Liver (tissue), 8 donors: ENCODE measurements at regions not wholly inside any gene's neighbourhood (a gene's known extent, or its start where the extent isn't known, plus 50 kb on each side); places are given as distances from the start of the nearest gene placed in this dataset.

Experiments used
- DNase-seq: peaks from one replicate; pipeline ENCODE4 v3.0.0-alpha.2; 2017; ENCODE audit warnings: low spot score
- H3K27ac ChIP-seq, 2 donors: one replicate each; pipeline ENCODE4 v1.7.0; 2013; ENCODE audit warnings: inconsistent platforms in 2 of 2, low read length in 2 of 2, control low read depth in 1 of 2, low read depth in 1 of 2, mild to moderate bottlenecking in 1 of 2
- H3K27me3 ChIP-seq, 4 donors: one replicate each; pipeline versions ENCODE4 v1.6.1 to v1.7.0; 2013; ENCODE audit warnings: low read length in 3 of 4, inconsistent platforms in 1 of 4, mild to moderate bottlenecking in 1 of 4, moderate library complexity in 1 of 4; ENCODE audit not compliant: control insufficient read depth in 4 of 4, insufficient read depth in 4 of 4
- H3K36me3 ChIP-seq, 4 donors: one replicate each; pipeline versions ENCODE4 v1.6.1 to v1.7.0; 2013; ENCODE audit warnings: low read length in 3 of 4, mild to moderate bottlenecking in 3 of 4, low read depth in 1 of 4, moderate library complexity in 1 of 4; ENCODE audit not compliant: control insufficient read depth in 4 of 4, insufficient read depth in 3 of 4
- H3K4me1 ChIP-seq, 4 donors: one replicate each; pipeline versions ENCODE4 v1.6.1 to v1.7.0; 2013; ENCODE audit warnings: low read length in 3 of 4, mild to moderate bottlenecking in 3 of 4, moderate library complexity in 1 of 4; ENCODE audit not compliant: control insufficient read depth in 4 of 4, insufficient read depth in 4 of 4
- H3K4me3 ChIP-seq, 3 donors: one replicate each; pipeline versions ENCODE4 v1.6.1 to v1.7.0; 2013; ENCODE audit warnings: low read length in 3 of 3, control low read depth in 1 of 3, low read depth in 1 of 3, mild to moderate bottlenecking in 1 of 3
- H3K9ac ChIP-seq, 2 donors: one replicate each; pipeline ENCODE4 v1.7.0; 2013; ENCODE audit warnings: low read length in 2 of 2, mild to moderate bottlenecking in 2 of 2, moderate library complexity in 2 of 2, control low read depth in 1 of 2, low read depth in 1 of 2
- H3K9me3 ChIP-seq, 4 donors: one replicate each; pipeline versions ENCODE4 v1.6.1 to v1.7.0; 2013; ENCODE audit warnings: low read length in 3 of 4; ENCODE audit not compliant: control insufficient read depth in 4 of 4
- EGR1 ChIP-seq, 2 donors: IDR thresholded peaks; 2 replicates each; pipeline ENCODE4 v1.6.1; 2016 to 2018; ENCODE audit warnings: antibody characterized with exemption in 2 of 2, low read depth in 2 of 2
- FOXA1 ChIP-seq: IDR thresholded peaks from 2 replicates; pipeline ENCODE4 v1.6.1; 2016; ENCODE audit warnings: antibody characterized with exemption
- FOXA2 ChIP-seq: IDR thresholded peaks from 2 replicates; pipeline ENCODE4 v1.6.1; 2016; ENCODE audit warnings: antibody characterized with exemption
- GABPA ChIP-seq, 2 donors: IDR thresholded peaks in 1 of 2; conservative IDR thresholded peaks in 1 of 2; 2 replicates each; pipeline ENCODE4 v1.6.1; 2016; ENCODE audit warnings: antibody characterized with exemption in 2 of 2, mild to moderate bottlenecking in 1 of 2, moderate library complexity in 1 of 2
- HNF4A ChIP-seq, 2 donors: conservative IDR thresholded peaks; 2 replicates each; pipeline ENCODE4 v1.6.1; 2016; ENCODE audit warnings: antibody characterized with exemption in 2 of 2, mild to moderate bottlenecking in 2 of 2
- HNF4G ChIP-seq: IDR thresholded peaks from 2 replicates; pipeline ENCODE4 v1.6.1; 2016; ENCODE audit warnings: antibody characterized with exemption
- JUND ChIP-seq, 2 donors: IDR thresholded peaks; 2 replicates each; pipeline ENCODE4 v1.6.1; 2016; ENCODE audit warnings: antibody characterized with exemption in 2 of 2
- NR2F2 ChIP-seq: IDR thresholded peaks from 2 replicates; pipeline ENCODE4 v1.6.1; 2016; ENCODE audit warnings: antibody characterized with exemption
- RAD21 ChIP-seq, 2 donors: IDR thresholded peaks; 2 replicates each; pipeline ENCODE4 v1.6.1; 2016; ENCODE audit warnings: antibody characterized with exemption in 2 of 2, mild to moderate bottlenecking in 2 of 2
- RXRA ChIP-seq, 2 donors: IDR thresholded peaks; 2 replicates each; pipeline ENCODE4 v1.6.1; 2017 to 2018; ENCODE audit warnings: antibody characterized with exemption in 2 of 2, mild to moderate bottlenecking in 1 of 2
- SP1 ChIP-seq: IDR thresholded peaks from 2 replicates; pipeline ENCODE4 v1.6.1; 2018; ENCODE audit warnings: antibody characterized with exemption, mild to moderate bottlenecking
- TAF1 ChIP-seq: conservative IDR thresholded peaks from 2 replicates; pipeline ENCODE4 v1.6.1; 2016; ENCODE audit warnings: antibody characterized with exemption, mild to moderate bottlenecking
- YY1 ChIP-seq: IDR thresholded peaks from 2 replicates; pipeline ENCODE4 v1.6.1; 2016; ENCODE audit warnings: antibody characterized with exemption, mild to moderate bottlenecking
- WGBS: extraction: QIAGEN DNeasy Blood & Tissue Kit; methylation state at CpG from one replicate; pipeline ENCODE4 v1.1.7; 2013; 5-methylcytosine and 5-hydroxymethylcytosine counted together
- TF ChIP-seq, protein P1 (sequence below): IDR thresholded peaks from 2 replicates; pipeline ENCODE4 v1.6.1; 2016; ENCODE audit warnings: antibody characterized with exemption
- TF ChIP-seq, protein P2 (sequence below): IDR thresholded peaks from 2 replicates; pipeline ENCODE4 v1.6.1; 2016; ENCODE audit warnings: antibody characterized with exemption
- TF ChIP-seq, protein P3 (sequence below): IDR thresholded peaks from 2 replicates; pipeline ENCODE4 v1.6.1; 2016; ENCODE audit warnings: antibody characterized with exemption
- TF ChIP-seq, protein P4 (sequence below): fragments of 150-350 bp; IDR thresholded peaks from 2 replicates; pipeline ENCODE4 v1.5.1; 2017; ENCODE audit warnings: improper control_type of control experiment, low read depth, low read length; ENCODE audit not compliant: missing input control
- TF ChIP-seq, protein P5 (sequence below): IDR thresholded peaks from 2 replicates; pipeline ENCODE4 v1.6.1; 2016; ENCODE audit warnings: antibody characterized with exemption, mild to moderate bottlenecking
- donor health status: healthy.
- donor health status: healthy.
- donor health status: healthy.
- donor health status: healthy.
- donor health status: healthy.

DNA sequence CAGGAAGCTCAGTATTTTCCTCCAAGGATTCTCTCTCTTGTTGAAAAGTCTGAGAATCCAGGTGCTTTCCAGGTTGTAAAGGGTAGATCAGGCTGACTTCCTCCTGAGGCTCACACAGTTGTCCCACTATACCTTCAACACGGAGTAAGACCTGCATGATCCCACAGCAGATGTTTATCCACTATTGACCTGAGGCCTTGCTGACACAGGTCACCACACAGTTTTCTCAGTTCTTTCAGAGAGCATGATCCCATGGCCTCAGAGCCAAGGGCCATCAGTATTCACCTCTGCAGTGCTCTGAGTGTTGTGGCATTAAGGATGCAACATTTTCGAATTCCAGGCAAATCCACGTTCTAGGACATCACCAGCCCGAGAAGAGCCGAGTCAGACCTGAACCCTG is 60.5 kb upstream of the ABCD3 start:
- H3K36me3 ChIP-seq: no peaks in the 10 kb centered on the region
- H3K9ac ChIP-seq: no peak overlapping the region
- 63% methylated on average over 5 of the region's 5 CpGs for WGBS
- no peak overlapping the region for H3K4me3 ChIP-seq
- TF ChIP-seq HNF4A (conservative IDR thresholded peaks at IDR 0.05): peak; percentile 57 to 77
- peak in 1 of 2 donors; percentile 26 for TF ChIP-seq RAD21 (IDR thresholded peaks at IDR 0.05)
- TF ChIP-seq NR2F2: no peak
- TF ChIP-seq RXRA (IDR thresholded peaks at IDR 0.05): peak; percentile 75 to 81
- H3K9me3 ChIP-seq: no peaks in the 10 kb centered on the region
- no peaks in the 10 kb centered on the region for H3K27me3 ChIP-seq
- DNase-seq: no peak
- peaks cover 0 to 41% (median 26%) of the 10 kb centered on the region in 4 donors for H3K4me1 ChIP-seq
- H3K27ac ChIP-seq: peak overlapping the region; percentile 30 to 32

DNA sequence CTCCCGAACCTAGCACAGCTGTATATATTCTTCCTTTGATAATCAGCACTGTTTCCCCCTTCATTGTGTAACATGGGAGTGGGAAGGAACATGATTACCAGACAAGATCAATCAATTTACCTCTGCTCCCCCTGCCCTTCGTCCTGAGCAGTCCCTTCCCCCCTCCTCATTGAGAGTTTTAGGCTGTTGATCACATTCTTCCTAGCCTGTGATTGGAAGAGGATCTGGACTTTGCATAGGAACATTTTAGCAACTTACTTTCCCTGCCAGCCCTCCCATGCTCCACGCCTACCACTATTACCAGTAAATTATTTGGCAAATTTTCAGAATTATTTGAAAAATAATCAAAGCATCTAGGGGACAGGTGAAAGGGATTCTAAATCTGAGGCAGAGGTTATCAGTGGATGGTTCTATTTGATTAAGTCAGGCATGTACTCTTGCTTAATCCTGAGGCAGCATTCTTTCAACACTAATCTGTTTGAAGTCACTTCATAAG is 62.7 kb upstream of the ABCD3 start:
- WGBS: 20% methylated on average over 3 of the region's 3 CpGs
- H3K36me3 ChIP-seq: no peaks in the 10 kb centered on the region

More for the DNA sequence above, 62.7 kb upstream of the ABCD3 start:
- H3K27me3 ChIP-seq: no peaks in the 10 kb centered on the region
- no peak for DNase-seq
- no peak overlapping the region for H3K9ac ChIP-seq
- H3K4me3 ChIP-seq: no peak overlapping the region
- peaks cover 4 to 47% (median 31%) of the 10 kb centered on the region in 4 donors for H3K4me1 ChIP-seq
- peak overlapping the region; percentile 30 to 55 for H3K27ac ChIP-seq
- H3K9me3 ChIP-seq: no peaks in the 10 kb centered on the region
- TF ChIP-seq, protein P1, sequence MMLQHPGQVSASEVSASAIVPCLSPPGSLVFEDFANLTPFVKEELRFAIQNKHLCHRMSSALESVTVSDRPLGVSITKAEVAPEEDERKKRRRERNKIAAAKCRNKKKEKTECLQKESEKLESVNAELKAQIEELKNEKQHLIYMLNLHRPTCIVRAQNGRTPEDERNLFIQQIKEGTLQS: peak; percentile 25
- TF ChIP-seq RAD21 (IDR thresholded peaks at IDR 0.05): peak; percentile 54 to 59
- TF ChIP-seq, protein P2, sequence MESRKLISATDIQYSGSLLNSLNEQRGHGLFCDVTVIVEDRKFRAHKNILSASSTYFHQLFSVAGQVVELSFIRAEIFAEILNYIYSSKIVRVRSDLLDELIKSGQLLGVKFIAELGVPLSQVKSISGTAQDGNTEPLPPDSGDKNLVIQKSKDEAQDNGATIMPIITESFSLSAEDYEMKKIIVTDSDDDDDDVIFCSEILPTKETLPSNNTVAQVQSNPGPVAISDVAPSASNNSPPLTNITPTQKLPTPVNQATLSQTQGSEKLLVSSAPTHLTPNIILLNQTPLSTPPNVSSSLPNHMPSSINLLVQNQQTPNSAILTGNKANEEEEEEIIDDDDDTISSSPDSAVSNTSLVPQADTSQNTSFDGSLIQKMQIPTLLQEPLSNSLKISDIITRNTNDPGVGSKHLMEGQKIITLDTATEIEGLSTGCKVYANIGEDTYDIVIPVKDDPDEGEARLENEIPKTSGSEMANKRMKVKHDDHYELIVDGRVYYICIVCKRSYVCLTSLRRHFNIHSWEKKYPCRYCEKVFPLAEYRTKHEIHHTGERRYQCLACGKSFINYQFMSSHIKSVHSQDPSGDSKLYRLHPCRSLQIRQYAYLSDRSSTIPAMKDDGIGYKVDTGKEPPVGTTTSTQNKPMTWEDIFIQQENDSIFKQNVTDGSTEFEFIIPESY: peak; percentile 53
- TF ChIP-seq, protein P3, sequence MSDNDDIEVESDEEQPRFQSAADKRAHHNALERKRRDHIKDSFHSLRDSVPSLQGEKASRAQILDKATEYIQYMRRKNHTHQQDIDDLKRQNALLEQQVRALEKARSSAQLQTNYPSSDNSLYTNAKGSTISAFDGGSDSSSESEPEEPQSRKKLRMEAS: peak; percentile 15
- TF ChIP-seq FOXA2: peak; percentile 30
- peak; percentile 53 to 81 for TF ChIP-seq JUND (IDR thresholded peaks at IDR 0.05)
- TF ChIP-seq, protein P4, sequence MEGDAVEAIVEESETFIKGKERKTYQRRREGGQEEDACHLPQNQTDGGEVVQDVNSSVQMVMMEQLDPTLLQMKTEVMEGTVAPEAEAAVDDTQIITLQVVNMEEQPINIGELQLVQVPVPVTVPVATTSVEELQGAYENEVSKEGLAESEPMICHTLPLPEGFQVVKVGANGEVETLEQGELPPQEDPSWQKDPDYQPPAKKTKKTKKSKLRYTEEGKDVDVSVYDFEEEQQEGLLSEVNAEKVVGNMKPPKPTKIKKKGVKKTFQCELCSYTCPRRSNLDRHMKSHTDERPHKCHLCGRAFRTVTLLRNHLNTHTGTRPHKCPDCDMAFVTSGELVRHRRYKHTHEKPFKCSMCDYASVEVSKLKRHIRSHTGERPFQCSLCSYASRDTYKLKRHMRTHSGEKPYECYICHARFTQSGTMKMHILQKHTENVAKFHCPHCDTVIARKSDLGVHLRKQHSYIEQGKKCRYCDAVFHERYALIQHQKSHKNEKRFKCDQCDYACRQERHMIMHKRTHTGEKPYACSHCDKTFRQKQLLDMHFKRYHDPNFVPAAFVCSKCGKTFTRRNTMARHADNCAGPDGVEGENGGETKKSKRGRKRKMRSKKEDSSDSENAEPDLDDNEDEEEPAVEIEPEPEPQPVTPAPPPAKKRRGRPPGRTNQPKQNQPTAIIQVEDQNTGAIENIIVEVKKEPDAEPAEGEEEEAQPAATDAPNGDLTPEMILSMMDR: no peak
- TF ChIP-seq, protein P5, sequence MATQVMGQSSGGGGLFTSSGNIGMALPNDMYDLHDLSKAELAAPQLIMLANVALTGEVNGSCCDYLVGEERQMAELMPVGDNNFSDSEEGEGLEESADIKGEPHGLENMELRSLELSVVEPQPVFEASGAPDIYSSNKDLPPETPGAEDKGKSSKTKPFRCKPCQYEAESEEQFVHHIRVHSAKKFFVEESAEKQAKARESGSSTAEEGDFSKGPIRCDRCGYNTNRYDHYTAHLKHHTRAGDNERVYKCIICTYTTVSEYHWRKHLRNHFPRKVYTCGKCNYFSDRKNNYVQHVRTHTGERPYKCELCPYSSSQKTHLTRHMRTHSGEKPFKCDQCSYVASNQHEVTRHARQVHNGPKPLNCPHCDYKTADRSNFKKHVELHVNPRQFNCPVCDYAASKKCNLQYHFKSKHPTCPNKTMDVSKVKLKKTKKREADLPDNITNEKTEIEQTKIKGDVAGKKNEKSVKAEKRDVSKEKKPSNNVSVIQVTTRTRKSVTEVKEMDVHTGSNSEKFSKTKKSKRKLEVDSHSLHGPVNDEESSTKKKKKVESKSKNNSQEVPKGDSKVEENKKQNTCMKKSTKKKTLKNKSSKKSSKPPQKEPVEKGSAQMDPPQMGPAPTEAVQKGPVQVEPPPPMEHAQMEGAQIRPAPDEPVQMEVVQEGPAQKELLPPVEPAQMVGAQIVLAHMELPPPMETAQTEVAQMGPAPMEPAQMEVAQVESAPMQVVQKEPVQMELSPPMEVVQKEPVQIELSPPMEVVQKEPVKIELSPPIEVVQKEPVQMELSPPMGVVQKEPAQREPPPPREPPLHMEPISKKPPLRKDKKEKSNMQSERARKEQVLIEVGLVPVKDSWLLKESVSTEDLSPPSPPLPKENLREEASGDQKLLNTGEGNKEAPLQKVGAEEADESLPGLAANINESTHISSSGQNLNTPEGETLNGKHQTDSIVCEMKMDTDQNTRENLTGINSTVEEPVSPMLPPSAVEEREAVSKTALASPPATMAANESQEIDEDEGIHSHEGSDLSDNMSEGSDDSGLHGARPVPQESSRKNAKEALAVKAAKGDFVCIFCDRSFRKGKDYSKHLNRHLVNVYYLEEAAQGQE: peak; percentile 62
- no peak for TF ChIP-seq TAF1
- TF ChIP-seq HNF4A (conservative IDR thresholded peaks at IDR 0.05): peak; percentile 91 to 96
- peak; percentile 55 for TF ChIP-seq FOXA1
- peak in 1 of 2 donors; percentile 79 for TF ChIP-seq EGR1 (IDR thresholded peaks at IDR 0.05; ENCODE audit: low read depth in 2 of 2)
- TF ChIP-seq NR2F2: no peak
- TF ChIP-seq HNF4G: peak; percentile 66
- TF ChIP-seq GABPA (IDR thresholded peaks at IDR 0.05 in 1 of 2, conservative IDR thresholded peaks at IDR 0.05 in 1 of 2): no peak
- peak; percentile 89 for TF ChIP-seq SP1
- peak; percentile 40 for TF ChIP-seq YY1
- peak; percentile 85 to 95 for TF ChIP-seq RXRA (IDR thresholded peaks at IDR 0.05)
